ENCODE measurements at regions not wholly inside any gene's neighbourhood (a gene's known extent, or its start where the extent isn't known, plus 50 kb on each side); places are given as distances from the start of the nearest gene placed in this dataset.

DNA sequence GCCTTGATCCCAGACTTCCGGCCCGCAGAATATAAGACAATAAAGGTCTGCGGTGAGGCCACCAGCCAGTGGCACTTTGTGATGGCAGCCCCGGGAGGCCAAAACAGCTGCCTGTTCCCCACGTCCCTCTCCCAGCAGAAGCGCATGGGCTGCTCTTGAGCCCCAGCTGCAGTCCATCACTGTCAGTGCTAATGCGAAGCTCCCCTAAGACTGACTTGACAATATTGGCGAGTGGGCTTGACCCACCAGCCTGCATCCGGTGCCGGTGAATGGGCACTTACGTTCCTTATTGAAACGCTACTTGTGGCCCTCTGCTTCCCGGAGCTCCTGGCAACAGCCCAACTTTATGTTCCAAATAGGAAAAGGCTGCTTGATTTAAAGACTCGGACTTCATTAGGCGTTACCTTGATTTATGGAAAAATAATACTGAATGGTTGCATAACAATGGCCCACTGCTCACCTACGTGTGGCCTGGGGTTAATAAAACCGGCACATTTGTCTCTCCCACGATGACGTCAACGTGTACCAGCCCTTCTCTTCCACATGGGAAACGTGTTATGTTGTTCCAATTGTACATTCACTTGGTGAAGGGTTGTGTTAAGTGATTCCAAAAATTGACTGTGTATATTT, 93.4 kb upstream of the SEPTIN5 start:
- ChIA-PET CTCF (interaction anchor here (2.3 kb wide), 1 partner anchor 11 kb away, joined by 8 read pairs; no protein-coding TSS in a partner anchor), POLR2A (no interaction called here)
- Histone ChIP-seq H3K9me3 (ENCODE audit: control insufficient read depth, insufficient read depth, low read depth, low read length) (no peaks in the 10 kb centered on the region), H3K27ac (ENCODE audit: extremely low read depth, low read depth, low read length) (no peak overlapping the region), H3K36me3 (ENCODE audit: control insufficient read depth in 2 of 2, insufficient read depth in 1 of 2, low read length in 2 of 2) (no peaks in the 10 kb centered on the region), H3K4me3 (ENCODE audit: low read depth, low read length) (no peak overlapping the region), H3K4me1 (ENCODE audit: control insufficient read depth, insufficient read depth, low read length) (no peaks in the 10 kb centered on the region)
- TF ChIP-seq ZNF311 (tag by site-specific recombination; IDR thresholded peaks at IDR 0.05; ENCODE audit: borderline replicate concordance), result no peak
- TF ChIP-seq, protein P1, sequence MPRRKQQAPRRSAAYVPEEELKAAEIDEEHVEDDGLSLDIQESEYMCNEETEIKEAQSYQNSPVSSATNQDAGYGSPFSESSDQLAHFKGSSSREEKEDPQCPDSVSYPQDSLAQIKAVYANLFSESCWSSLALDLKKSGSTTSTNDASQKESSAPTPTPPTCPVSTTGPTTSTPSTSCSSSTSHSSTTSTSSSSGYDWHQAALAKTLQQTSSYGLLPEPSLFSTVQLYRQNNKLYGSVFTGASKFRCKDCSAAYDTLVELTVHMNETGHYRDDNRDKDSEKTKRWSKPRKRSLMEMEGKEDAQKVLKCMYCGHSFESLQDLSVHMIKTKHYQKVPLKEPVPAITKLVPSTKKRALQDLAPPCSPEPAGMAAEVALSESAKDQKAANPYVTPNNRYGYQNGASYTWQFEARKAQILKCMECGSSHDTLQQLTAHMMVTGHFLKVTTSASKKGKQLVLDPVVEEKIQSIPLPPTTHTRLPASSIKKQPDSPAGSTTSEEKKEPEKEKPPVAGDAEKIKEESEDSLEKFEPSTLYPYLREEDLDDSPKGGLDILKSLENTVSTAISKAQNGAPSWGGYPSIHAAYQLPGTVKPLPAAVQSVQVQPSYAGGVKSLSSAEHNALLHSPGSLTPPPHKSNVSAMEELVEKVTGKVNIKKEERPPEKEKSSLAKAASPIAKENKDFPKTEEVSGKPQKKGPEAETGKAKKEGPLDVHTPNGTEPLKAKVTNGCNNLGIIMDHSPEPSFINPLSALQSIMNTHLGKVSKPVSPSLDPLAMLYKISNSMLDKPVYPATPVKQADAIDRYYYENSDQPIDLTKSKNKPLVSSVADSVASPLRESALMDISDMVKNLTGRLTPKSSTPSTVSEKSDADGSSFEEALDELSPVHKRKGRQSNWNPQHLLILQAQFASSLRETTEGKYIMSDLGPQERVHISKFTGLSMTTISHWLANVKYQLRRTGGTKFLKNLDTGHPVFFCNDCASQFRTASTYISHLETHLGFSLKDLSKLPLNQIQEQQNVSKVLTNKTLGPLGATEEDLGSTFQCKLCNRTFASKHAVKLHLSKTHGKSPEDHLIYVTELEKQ (tag by site-specific recombination; IDR thresholded peaks at IDR 0.05; ENCODE audit: borderline replicate concordance), result no peak
- no peak for TF ChIP-seq ZNF169 (tag by site-specific recombination; IDR thresholded peaks at IDR 0.05)
- TF ChIP-seq ZNF571 (tag by site-specific recombination; IDR thresholded peaks at IDR 0.05), result no peak
- TF ChIP-seq YY1 (tag by site-specific recombination; IDR thresholded peaks at IDR 0.05), result no peak
- no peak for TF ChIP-seq ZNF658 (tag by site-specific recombination; IDR thresholded peaks at IDR 0.05)
- TF ChIP-seq ZNF623 (tag by site-specific recombination; IDR thresholded peaks at IDR 0.05), result no peak
- TF ChIP-seq, protein P2, sequence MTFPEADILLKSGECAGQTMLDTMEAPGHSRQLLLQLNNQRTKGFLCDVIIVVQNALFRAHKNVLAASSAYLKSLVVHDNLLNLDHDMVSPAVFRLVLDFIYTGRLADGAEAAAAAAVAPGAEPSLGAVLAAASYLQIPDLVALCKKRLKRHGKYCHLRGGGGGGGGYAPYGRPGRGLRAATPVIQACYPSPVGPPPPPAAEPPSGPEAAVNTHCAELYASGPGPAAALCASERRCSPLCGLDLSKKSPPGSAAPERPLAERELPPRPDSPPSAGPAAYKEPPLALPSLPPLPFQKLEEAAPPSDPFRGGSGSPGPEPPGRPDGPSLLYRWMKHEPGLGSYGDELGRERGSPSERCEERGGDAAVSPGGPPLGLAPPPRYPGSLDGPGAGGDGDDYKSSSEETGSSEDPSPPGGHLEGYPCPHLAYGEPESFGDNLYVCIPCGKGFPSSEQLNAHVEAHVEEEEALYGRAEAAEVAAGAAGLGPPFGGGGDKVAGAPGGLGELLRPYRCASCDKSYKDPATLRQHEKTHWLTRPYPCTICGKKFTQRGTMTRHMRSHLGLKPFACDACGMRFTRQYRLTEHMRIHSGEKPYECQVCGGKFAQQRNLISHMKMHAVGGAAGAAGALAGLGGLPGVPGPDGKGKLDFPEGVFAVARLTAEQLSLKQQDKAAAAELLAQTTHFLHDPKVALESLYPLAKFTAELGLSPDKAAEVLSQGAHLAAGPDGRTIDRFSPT (tag by site-specific recombination; IDR thresholded peaks at IDR 0.05), result no peak
- no peak for TF ChIP-seq ZNF19 (tag by site-specific recombination; IDR thresholded peaks at IDR 0.05; ENCODE audit: low read depth)
- TF ChIP-seq ZNF155 (tag by site-specific recombination; IDR thresholded peaks at IDR 0.05), result no peak

DNA sequence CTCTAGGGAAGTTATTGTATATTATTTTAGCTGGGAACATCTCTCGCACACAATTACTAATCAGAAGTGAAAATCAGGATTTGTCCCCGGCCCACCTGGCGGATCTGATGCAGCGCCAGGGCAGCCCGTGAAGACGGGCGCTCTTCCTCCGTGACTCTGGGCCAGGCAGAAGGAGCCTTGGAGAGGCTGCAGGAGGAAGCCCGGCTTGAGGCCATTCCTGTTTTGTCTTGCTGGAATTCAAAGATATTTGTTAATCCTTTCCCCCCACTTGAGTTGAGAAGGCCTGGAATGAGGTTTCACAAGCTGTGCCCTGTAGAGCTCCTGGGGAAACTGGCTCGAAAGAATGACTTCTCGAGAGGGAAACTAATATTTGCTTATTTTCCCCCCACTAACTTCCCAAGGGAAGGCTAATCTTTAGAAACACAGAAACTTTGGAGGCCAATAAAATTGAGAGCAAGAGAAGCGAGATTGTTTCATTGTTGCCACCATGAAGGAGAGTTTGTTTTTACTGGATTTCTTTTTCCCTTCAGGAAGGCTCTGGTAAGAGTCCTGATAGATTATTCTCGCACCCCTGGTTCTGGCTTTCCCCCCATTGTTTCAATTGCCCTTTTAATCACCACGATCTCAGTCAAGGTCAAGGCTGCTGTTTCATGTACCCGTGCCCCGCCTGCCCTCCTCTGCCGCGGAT, 92.8 kb upstream of the SEPTIN5 start:
- ChIA-PET CTCF (interaction anchor here (2.3 kb wide), 1 partner anchor 11 kb away, joined by 8 read pairs; no protein-coding TSS in a partner anchor), POLR2A (no interaction called here)
- Histone ChIP-seq H3K36me3 (ENCODE audit: control insufficient read depth in 2 of 2, insufficient read depth in 1 of 2, low read length in 2 of 2) (no peaks in the 10 kb centered on the region), H3K4me1 (ENCODE audit: control insufficient read depth, insufficient read depth, low read length) (no peaks in the 10 kb centered on the region), H3K27ac (ENCODE audit: extremely low read depth, low read depth, low read length) (no peak overlapping the region), H3K4me3 (ENCODE audit: low read depth, low read length) (no peak overlapping the region), H3K9me3 (ENCODE audit: control insufficient read depth, insufficient read depth, low read depth, low read length) (no peaks in the 10 kb centered on the region)
- no peak for TF ChIP-seq ZFP41 (tag by site-specific recombination; IDR thresholded peaks at IDR 0.05; ENCODE audit: borderline replicate concordance)
- TF ChIP-seq ZNF23 (tag by site-specific recombination; IDR thresholded peaks at IDR 0.05; ENCODE audit: borderline replicate concordance), result no peak
- TF ChIP-seq ZNF404 (tag by site-specific recombination; IDR thresholded peaks at IDR 0.05), result no peak
- TF ChIP-seq, protein P3, sequence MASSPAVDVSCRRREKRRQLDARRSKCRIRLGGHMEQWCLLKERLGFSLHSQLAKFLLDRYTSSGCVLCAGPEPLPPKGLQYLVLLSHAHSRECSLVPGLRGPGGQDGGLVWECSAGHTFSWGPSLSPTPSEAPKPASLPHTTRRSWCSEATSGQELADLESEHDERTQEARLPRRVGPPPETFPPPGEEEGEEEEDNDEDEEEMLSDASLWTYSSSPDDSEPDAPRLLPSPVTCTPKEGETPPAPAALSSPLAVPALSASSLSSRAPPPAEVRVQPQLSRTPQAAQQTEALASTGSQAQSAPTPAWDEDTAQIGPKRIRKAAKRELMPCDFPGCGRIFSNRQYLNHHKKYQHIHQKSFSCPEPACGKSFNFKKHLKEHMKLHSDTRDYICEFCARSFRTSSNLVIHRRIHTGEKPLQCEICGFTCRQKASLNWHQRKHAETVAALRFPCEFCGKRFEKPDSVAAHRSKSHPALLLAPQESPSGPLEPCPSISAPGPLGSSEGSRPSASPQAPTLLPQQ (tag by site-specific recombination; IDR thresholded peaks at IDR 0.05), result no peak
- no peak for TF ChIP-seq ZNF341 (tag by site-specific recombination; IDR thresholded peaks at IDR 0.05; ENCODE audit: low read depth)

Measured in HEK293 (cell line).